PC-3 (cell line): ENCODE measurements at regions not wholly inside any gene's neighbourhood (a gene's known extent, or its start where the extent isn't known, plus 50 kb on each side); places are given as distances from the start of the nearest gene placed in this dataset.

Experiments used
- CTCF ChIP-seq: fragments of 300-600 bp; sonication (generic); conservative IDR thresholded peaks from 2 replicates; pipeline ENCODE4 v1.5.1; 2017; ENCODE audit warnings: antibody characterized with exemption, low read depth, mild to moderate bottlenecking, low read length
- EZH2 ChIP-seq: fragments of 300-600 bp; sonication (generic); IDR thresholded peaks from one replicate; pipeline ENCODE4 v1.6.1; 2017; ENCODE audit warnings: antibody characterized with exemption, mild to moderate bottlenecking, low read length; ENCODE audit not compliant: unreplicated experiment

GRCh38 chr16:87044032-87044382 lies 273.2 kb downstream of the C16orf95 start:
- TF ChIP-seq EZH2: no peak
- TF ChIP-seq CTCF: no peak
